ENCODE measurements at regions not wholly inside any gene's neighbourhood (a gene's known extent, or its start where the extent isn't known, plus 50 kb on each side); places are given as distances from the start of the nearest gene placed in this dataset.
A peak's percentile ranks its signal among the peaks of the same experiment; 100 is the strongest.

DNA sequence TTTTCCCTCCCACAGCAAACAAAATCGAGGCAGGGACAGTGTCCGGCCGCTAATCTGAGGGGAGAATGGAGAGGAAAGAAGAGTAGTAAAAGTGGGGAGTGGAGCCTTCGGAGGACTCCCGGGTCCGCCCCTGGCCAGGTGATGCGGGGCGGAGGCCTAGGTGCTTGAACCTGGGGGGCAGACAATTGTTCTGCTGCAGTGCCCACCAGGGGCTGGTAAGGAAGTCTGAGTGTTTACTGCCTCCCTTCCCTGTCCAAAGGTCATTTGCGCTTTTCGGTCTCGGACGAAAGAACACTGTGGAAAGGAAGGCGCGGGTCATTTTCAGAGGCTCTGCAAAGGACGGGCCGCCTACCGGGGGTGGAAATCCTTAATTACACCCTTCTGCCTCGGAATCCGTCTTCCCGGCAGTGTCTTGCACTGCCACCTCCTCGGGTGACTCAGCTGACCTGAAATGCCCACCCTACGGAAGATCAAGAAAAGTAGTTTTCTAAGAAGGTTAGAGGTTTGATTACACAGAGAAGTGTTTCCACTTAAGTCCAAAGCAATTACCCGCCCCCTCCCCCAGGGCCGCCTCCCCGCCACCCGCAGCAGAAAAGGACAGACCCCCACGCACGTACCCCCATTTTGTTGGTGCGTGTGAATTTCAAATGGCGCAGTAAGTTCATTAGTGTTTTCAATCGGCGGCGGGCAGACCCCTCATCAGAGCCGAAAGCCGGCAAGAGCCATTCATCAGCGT, 99.9 kb upstream of the TENM3 start:
- TF ChIP-seq, protein P1, sequence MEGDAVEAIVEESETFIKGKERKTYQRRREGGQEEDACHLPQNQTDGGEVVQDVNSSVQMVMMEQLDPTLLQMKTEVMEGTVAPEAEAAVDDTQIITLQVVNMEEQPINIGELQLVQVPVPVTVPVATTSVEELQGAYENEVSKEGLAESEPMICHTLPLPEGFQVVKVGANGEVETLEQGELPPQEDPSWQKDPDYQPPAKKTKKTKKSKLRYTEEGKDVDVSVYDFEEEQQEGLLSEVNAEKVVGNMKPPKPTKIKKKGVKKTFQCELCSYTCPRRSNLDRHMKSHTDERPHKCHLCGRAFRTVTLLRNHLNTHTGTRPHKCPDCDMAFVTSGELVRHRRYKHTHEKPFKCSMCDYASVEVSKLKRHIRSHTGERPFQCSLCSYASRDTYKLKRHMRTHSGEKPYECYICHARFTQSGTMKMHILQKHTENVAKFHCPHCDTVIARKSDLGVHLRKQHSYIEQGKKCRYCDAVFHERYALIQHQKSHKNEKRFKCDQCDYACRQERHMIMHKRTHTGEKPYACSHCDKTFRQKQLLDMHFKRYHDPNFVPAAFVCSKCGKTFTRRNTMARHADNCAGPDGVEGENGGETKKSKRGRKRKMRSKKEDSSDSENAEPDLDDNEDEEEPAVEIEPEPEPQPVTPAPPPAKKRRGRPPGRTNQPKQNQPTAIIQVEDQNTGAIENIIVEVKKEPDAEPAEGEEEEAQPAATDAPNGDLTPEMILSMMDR (IDR thresholded peaks at IDR 0.05; ENCODE audit: control insufficient read depth, insufficient read depth, low read depth, low read length, missing control alignments): peak; percentile 15
- no peak for DNase-seq (ENCODE audit: low read depth)
- peak overlapping the region; percentile 64 for H3K4me3 ChIP-seq (ENCODE audit: control insufficient read depth, low read depth, low read length)

DNA sequence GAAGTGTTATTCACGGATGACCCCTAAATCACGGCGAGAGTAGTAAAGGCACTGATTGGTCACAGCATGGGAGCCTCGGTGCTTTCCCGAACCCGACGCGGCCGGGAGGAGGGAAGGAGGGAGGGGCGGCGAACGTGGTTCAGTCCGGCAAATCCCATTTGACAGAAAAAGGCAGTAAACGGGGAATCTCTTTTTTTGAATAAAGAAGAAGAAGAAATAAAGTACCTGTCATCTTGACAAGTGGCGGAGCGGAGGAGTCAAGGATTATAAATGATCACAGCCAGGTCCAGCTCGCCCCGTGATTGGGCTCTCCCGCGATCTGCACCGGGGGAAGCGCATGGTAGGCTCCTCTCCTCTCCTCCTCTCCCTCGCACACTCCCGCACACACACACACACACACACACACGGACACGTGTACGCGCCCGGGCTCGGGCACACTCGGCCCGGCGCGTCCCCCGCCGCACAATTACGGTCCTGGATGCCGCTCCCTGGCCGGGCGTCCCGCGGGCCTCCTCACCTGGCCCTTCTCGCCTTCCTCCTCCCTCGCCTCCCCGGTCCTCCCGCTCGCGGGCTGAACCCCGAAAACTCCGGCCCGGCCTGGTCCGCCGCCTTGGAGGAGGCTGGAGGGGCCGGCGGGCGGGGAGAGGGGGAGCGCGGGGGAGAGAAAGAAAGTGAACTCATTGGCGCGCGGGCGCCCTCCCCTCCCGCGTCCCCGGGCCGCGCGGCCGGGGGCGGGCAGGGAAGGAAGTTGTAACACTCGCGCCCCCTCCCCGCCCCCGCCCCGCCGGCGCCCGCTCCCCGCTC, 99.2 kb upstream of the TENM3 start:
- TF ChIP-seq, protein P1 (IDR thresholded peaks at IDR 0.05; ENCODE audit: control insufficient read depth, insufficient read depth, low read depth, low read length, missing control alignments): no peak
- H3K4me3 ChIP-seq (ENCODE audit: control insufficient read depth, low read depth, low read length): peak overlapping the region; percentile 64
- DNase-seq (ENCODE audit: low read depth): peak; percentile 45

DNA sequence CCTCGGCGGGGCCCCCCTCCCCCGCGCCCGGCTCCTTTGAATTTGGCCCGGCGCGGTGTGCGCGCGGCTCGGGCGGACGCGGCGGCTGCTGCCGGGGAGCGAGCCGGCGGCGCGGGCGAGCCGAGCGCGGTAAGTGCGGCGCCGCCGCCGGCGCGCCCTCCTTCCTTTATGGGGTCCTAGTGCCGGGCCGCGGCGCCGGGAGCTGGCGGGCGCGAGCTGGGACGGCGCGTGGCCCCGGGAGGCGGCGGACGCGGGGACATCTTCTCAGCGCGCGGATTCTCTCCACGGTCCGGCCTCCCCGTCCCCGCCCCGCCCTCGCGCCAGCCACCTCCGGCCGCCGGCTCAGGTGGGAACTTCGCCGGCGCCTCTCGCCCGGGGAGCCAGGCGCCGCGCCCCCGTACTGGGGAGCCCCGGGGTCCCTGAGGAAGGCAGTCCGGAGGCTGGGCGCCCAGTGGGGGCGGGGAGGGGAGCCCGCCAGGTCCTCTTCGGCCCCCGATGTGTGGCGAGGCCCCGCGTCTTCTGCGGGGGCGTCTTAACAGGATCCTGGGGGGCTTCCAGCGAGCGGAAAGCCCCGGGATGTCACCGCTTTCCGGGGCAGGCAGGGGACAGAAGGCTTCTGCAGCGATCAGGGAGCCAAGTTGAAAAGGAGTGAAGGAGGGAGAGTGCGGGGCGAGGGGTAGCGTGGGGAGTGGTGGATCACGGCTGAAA, 98.4 kb upstream of the TENM3 start:
- no peak for DNase-seq (ENCODE audit: low read depth)
- peak overlapping the region; percentile 64 for H3K4me3 ChIP-seq (ENCODE audit: control insufficient read depth, low read depth, low read length)
- TF ChIP-seq, protein P1 (IDR thresholded peaks at IDR 0.05; ENCODE audit: control insufficient read depth, insufficient read depth, low read depth, low read length, missing control alignments): no peak

DNA sequence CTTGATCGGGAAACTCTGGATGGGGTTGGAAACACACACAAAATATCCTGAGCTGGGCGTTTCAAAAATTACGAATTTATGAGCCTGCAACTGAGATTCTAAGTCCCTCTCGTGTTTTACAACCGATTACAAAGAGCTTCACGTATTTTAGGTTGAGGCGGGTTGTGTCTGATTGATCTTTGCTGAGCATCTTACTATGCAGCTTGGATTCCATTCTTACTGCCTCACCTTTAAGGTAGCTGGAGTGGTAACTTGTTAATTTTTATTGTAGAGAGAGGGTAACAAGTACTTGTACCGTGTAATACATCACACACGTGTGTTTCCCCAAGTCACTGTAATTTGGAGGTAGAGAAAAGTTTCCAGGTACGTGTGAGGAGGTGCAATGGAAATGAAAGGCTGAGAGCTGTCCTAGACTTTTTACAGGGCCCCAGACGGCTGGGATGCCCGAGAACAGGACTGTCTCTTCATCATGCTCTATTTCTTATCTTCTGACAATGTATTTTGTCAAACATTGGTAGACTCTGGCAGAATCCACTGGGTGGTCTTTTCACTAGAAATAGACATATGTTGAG, 97.8 kb upstream of the TENM3 start:
- TF ChIP-seq, protein P1 (IDR thresholded peaks at IDR 0.05; ENCODE audit: control insufficient read depth, insufficient read depth, low read depth, low read length, missing control alignments): no peak
- peak overlapping the region; percentile 64 for H3K4me3 ChIP-seq (ENCODE audit: control insufficient read depth, low read depth, low read length)
- DNase-seq (ENCODE audit: low read depth): no peak

DNA sequence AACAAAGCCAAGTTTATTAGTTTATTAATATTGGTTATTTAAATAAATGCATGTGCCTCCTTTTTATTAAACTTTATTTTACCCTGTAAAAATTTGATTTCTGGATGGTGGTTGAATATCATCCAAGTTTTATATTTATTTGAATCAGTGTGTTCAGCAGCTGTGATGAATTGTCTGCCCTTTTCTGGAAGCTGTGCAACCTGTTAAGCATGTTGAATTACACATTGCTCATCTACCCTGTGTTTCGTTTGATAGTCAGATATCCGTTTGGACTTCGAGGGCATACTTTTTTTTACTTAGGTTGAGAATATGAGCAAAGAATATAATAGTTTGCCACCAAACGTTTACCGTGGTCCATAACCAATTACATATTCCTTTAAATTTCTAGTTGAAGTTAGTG, 95.8 kb upstream of the TENM3 start:
- no peak overlapping the region for H3K4me3 ChIP-seq (ENCODE audit: control insufficient read depth, low read depth, low read length)
- TF ChIP-seq, protein P1 (IDR thresholded peaks at IDR 0.05; ENCODE audit: control insufficient read depth, insufficient read depth, low read depth, low read length, missing control alignments): no peak
- DNase-seq (ENCODE audit: low read depth): no peak

DNA sequence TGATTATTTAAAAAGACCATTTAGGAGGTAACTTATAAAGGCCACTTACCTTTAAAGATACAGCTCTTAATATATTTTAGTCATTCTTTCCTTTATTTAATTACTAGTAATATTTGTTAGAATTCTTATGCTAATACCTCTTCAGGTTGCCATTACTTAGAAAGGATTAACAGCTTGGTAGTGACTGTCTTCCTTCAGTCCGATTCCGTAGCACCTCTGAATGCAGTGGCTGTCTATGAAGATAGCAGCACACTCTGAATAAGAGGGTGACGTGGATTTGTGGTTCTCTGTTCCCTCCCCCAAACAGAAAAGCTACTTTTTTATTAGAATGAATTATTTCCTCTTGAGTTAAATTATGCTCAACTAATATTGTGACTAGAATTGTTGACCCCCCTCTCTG, 92.6 kb upstream of the TENM3 start:
- TF ChIP-seq, protein P1 (IDR thresholded peaks at IDR 0.05; ENCODE audit: control insufficient read depth, insufficient read depth, low read depth, low read length, missing control alignments): no peak

More for the DNA sequence above, 92.6 kb upstream of the TENM3 start:
- DNase-seq (ENCODE audit: low read depth): no peak
- H3K4me3 ChIP-seq (ENCODE audit: control insufficient read depth, low read depth, low read length): no peak overlapping the region

Measured in AG09309 (cell line).